Esophagus squamous epithelium (tissue), 5 donors: ENCODE measurements at regions not wholly inside any gene's neighbourhood (a gene's known extent, or its start where the extent isn't known, plus 50 kb on each side); places are given as distances from the start of the nearest gene placed in this dataset.

ENCODE experiments used
- DNase-seq: peaks from one replicate; lab custom pipeline; 2025; lab: John Stamatoyannopoulos, UW
- H3K27ac ChIP-seq, 4 donors: fragments of 200-600 bp; sonication (generic); one replicate each; pipeline ENCODE4 v1.5.1; 2016 to 2019; ENCODE audit warnings: mild to moderate bottlenecking in 1 of 4
- H3K27me3 ChIP-seq, 4 donors: fragments of 200-600 bp; sonication (generic); 1 replicate in 3 of 4; 2 replicates in 1 of 4; pipeline versions ENCODE4 v1.5.1 to v1.6.0; 2017 to 2021; ENCODE audit warnings: antibody characterized with exemption in 1 of 4
- H3K36me3 ChIP-seq, 3 donors: fragments of 200-600 bp; sonication (generic); one replicate each; pipeline ENCODE4 v1.5.1; 2016 to 2019
- H3K4me1 ChIP-seq, 3 donors: fragments of 200-600 bp; sonication (generic); one replicate each; pipeline ENCODE4 v1.5.1; 2017 to 2019
- H3K4me3 ChIP-seq, 4 donors: fragments of 200-600 bp; sonication (generic); 1 replicate in 3 of 4; 2 replicates in 1 of 4; pipeline ENCODE4 v1.5.1; 2016 to 2019; ENCODE audit warnings: mild to moderate bottlenecking in 2 of 4, moderate library complexity in 1 of 4
- H3K9me3 ChIP-seq, 3 donors: fragments of 200-600 bp; sonication (generic); one replicate each; pipeline ENCODE4 v1.5.1; 2016 to 2019
- POLR2A ChIP-seq, 4 donors: fragments of 450-650 bp; IDR thresholded peaks; one replicate each; pipeline ENCODE4 v1.6.1; 2017; ENCODE audit warnings: antibody characterized with exemption in 4 of 4, mild to moderate bottlenecking in 4 of 4, moderate library complexity in 3 of 4
- WGBS, 2 donors: methylation state at CpG; one replicate each; pipeline ENCODE4 v1.1.5; 2018; 5-methylcytosine and 5-hydroxymethylcytosine counted together
- intact Hi-C: fragments of 100-400 bp; cut with DNase I; formaldehyde crosslinking; loops from one replicate; pipeline ENCODE4 v1.15.0; 2022
- TF ChIP-seq, protein P1 (sequence below), 6 experiments: fragments of 450-650 bp in 4 of 6; fragments of 200-600 bp in 2 of 6; sonication (generic) in 2 of 6; IDR thresholded peaks; one replicate each; pipeline ENCODE4 v1.5.1; 2016 to 2019; ENCODE audit warnings: antibody characterized with exemption in 6 of 6, mild to moderate bottlenecking in 4 of 6, moderate library complexity in 4 of 6
- donor health status: DM: yes; HTN: yes; CAD: no.

DNA sequence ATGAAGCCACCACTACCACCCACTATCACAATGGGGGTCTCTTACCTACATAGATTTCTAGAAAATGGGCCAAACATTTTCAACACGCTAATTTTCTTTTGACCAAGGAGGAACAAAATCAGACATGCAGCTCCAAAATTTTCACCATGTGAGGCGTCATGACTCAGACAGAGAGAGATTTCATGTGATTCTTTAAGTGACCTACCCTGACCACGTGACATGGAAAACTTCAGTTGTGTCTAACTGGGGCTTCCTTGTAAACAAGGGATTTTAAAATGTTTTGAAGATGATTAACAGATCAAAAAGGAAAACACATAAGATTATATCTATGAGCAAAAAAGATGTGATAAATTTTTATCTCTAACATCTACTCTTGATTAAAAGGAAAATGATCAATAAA is 199.2 kb downstream of the TBXT start:
- TF ChIP-seq, protein P1, sequence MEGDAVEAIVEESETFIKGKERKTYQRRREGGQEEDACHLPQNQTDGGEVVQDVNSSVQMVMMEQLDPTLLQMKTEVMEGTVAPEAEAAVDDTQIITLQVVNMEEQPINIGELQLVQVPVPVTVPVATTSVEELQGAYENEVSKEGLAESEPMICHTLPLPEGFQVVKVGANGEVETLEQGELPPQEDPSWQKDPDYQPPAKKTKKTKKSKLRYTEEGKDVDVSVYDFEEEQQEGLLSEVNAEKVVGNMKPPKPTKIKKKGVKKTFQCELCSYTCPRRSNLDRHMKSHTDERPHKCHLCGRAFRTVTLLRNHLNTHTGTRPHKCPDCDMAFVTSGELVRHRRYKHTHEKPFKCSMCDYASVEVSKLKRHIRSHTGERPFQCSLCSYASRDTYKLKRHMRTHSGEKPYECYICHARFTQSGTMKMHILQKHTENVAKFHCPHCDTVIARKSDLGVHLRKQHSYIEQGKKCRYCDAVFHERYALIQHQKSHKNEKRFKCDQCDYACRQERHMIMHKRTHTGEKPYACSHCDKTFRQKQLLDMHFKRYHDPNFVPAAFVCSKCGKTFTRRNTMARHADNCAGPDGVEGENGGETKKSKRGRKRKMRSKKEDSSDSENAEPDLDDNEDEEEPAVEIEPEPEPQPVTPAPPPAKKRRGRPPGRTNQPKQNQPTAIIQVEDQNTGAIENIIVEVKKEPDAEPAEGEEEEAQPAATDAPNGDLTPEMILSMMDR (IDR thresholded peaks at IDR 0.05), result no peak
- no peak for TF ChIP-seq POLR2A (IDR thresholded peaks at IDR 0.05)
- no peaks in the 10 kb centered on the region for H3K27me3 ChIP-seq
- no peaks in the 10 kb centered on the region for H3K4me1 ChIP-seq
- 64 to 80% methylated on average over 3 of the region's 3 CpGs for WGBS, 2 donors
- H3K9me3 ChIP-seq, result no peaks in the 10 kb centered on the region
- intact Hi-C loops, result no loop called here
- H3K36me3 ChIP-seq, result no peaks in the 10 kb centered on the region
- DNase-seq, result no peak
- H3K27ac ChIP-seq, result no peak overlapping the region
- H3K4me3 ChIP-seq, result no peak overlapping the region

DNA sequence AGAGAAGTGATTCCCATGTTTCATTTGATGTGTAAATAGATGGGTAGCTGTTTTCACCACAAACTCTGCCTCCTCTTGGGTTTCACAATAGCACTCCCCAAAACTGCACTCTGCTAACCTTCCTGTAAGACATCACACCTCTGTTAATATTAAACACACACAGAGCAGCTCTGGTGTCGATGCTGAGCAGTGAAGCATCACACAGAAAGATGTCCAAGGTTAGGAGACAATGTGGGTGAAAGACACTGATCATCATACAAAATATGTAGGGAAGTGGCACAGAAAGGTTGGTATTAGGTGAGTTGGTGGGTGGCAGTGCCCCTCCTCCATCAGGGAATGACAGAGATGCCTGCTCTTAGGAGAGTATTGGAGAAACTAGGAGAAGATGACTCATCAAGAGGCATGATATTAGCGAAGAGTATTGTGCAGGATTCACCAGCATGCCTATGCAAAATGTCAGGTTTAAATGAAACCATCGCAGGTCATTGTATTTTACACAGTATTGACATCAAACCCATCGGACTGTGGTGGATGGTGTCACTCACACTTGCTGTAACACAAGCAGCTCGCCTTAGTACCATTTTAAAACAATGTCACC is 199.7 kb downstream of the TBXT start:
- Histone ChIP-seq H3K27me3 (no peaks in the 10 kb centered on the region), H3K4me1 (no peaks in the 10 kb centered on the region), H3K27ac (no peak overlapping the region), H3K4me3 (no peak overlapping the region), H3K36me3 (no peaks in the 10 kb centered on the region), H3K9me3 (no peaks in the 10 kb centered on the region)
- 63 to 74% methylated on average over 5 of the region's 5 CpGs for WGBS, 2 donors
- no peak for TF ChIP-seq POLR2A (IDR thresholded peaks at IDR 0.05)
- TF ChIP-seq, protein P1 (IDR thresholded peaks at IDR 0.05), result no peak
- intact Hi-C loops, result no loop called here
- DNase-seq, result no peak

DNA sequence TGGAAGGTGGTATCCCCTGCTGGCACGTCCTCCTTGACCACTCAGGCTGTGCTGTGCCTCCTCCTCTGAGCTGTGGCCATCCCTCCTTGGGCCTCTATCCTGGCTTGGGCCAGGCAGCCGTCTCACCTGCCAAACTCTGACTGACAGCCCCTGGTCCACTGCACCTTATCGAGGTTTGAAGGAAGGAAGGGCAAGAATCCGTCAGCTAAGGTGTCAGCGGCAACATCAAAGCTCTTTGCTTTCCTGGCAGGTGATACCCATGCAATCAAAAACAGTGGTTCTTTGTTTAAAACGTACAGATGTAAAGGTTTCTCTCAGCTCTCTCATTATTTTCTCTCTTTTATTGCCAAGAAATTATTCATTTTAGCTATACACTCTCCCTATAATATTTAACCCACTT is 203.9 kb downstream of the TBXT start:
- intact Hi-C loops, result no loop called here
- DNase-seq, result no peak
- TF ChIP-seq POLR2A (IDR thresholded peaks at IDR 0.05), result no peak
- TF ChIP-seq, protein P1 (IDR thresholded peaks at IDR 0.05), result no peak
- H3K27me3 ChIP-seq, result no peaks in the 10 kb centered on the region
- H3K4me1 ChIP-seq, result no peaks in the 10 kb centered on the region
- no peak overlapping the region for H3K4me3 ChIP-seq
- H3K36me3 ChIP-seq, result no peaks in the 10 kb centered on the region
- H3K27ac ChIP-seq, result no peak overlapping the region
- WGBS, 2 donors, result 44% methylated on average over 4 to 6 of the region's 6 CpGs
- H3K9me3 ChIP-seq, result no peaks in the 10 kb centered on the region

DNA sequence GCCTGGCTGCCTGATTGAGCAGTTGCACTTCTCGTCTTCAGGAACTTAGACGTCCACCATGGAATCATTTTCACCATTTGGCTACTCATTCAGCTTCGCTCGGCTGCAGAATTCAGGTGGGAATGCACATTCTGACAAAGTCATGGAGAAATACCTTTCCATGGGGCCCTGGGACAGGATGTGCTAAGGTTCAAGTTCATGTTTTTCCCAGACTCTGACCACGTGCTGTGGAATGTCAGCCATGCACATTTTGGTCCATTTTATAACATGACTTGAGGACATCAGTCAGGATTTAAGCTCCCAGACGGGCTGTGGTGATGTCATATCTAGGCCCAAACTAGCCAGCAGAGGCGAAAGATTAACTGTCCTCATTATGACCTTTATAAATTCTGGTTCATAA is 205.3 kb downstream of the TBXT start:
- H3K4me1 ChIP-seq, result no peaks in the 10 kb centered on the region
- no peak overlapping the region for H3K4me3 ChIP-seq
- TF ChIP-seq POLR2A (IDR thresholded peaks at IDR 0.05), result no peak
- TF ChIP-seq, protein P1 (IDR thresholded peaks at IDR 0.05), result no peak
- no peak overlapping the region for H3K27ac ChIP-seq
- no peak for DNase-seq
- no peaks in the 10 kb centered on the region for H3K36me3 ChIP-seq
- H3K9me3 ChIP-seq, result peaks cover 0 to 6% (median 0%) of the 10 kb centered on the region in 3 donors
- H3K27me3 ChIP-seq, result no peaks in the 10 kb centered on the region
- 61 to 66% methylated on average over 7 of the region's 7 CpGs for WGBS, 2 donors
- intact Hi-C loops, result no loop called here

DNA sequence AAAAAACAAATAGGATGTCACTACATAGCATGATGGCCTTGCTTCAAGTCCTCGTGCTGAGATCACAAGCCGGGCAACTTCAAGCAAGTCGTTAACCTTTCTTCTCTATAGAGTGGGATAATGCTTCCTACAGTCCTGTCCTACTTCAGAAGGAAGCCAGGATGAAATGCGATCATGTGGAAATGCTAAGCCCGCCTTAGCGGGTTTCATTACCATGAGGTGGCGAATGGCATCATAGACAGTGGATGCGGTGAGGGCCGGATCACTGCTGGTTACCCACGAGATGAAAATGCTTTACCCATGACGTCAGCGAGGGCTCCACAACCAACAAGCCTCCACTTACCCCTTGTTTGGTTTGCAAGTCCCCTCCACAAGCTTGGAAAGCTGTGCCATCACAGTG is 206.4 kb downstream of the TBXT start:
- no peak for TF ChIP-seq POLR2A (IDR thresholded peaks at IDR 0.05)
- TF ChIP-seq, protein P1 (IDR thresholded peaks at IDR 0.05), result no peak
- no peak overlapping the region for H3K27ac ChIP-seq
- DNase-seq, result no peak
- no peaks in the 10 kb centered on the region for H3K36me3 ChIP-seq
- peaks cover 0 to 6% (median 0%) of the 10 kb centered on the region in 3 donors for H3K9me3 ChIP-seq
- H3K4me1 ChIP-seq, result no peaks in the 10 kb centered on the region
- intact Hi-C loops, result no loop called here
- no peaks in the 10 kb centered on the region for H3K27me3 ChIP-seq
- H3K4me3 ChIP-seq, result no peak overlapping the region
- 70 to 73% methylated on average over 12 of the region's 12 CpGs for WGBS, 2 donors
